H1 (cell line): ENCODE measurements at regions not wholly inside any gene's neighbourhood (a gene's known extent, or its start where the extent isn't known, plus 50 kb on each side); places are given as distances from the start of the nearest gene placed in this dataset.

Source experiments
- CTCF ChIA-PET: fragments of 300-600 bp; sonication (Branson Sonifier 250); formaldehyde crosslinking; loops from one replicate; lab custom pipeline; 2021; ENCODE audit not compliant: partially characterized antibody; lab: Charles Lee
- POLR2A ChIA-PET: fragments of 300-600 bp; sonication (Branson Sonifier 250); formaldehyde crosslinking; loops from one replicate; lab custom pipeline; 2021; ENCODE audit warnings: inconsistent platforms; ENCODE audit not compliant: partially characterized antibody; lab: Charles Lee
- DNase-seq, 2 experiments: peaks; one replicate each; pipeline versions ENCODE4 v3.0.0 to v3.0.0-alpha.2; 2010 to 2022; ENCODE audit warnings: low spot score in 2 of 2, low read depth in 1 of 2, mixed read lengths in 1 of 2
- FAIRE-seq: peaks from 2 replicates; lab custom pipeline; 2011; peaks lifted over from hg19 to GRCh38; lab: Jason Lieb, UNC
- H2AFZ ChIP-seq: 2 replicates; pipeline ENCODE4 v1.8.1; 2012; ENCODE audit warnings: low read length, inconsistent platforms
- H2AK5ac ChIP-seq: 2 replicates; pipeline ENCODE4 v1.6.1; 2013; ENCODE audit warnings: low read depth, low read length
- H2BK120ac ChIP-seq: replicated peaks from 2 replicates; pipeline ENCODE3; 2013; ENCODE audit warnings: low read depth, low read length, inconsistent platforms
- H2BK12ac ChIP-seq: 2 replicates; pipeline ENCODE4 v1.6.1; 2013; ENCODE audit warnings: low read depth, low read length
- H2BK15ac ChIP-seq: 2 replicates; pipeline ENCODE4 v1.6.1; 2013; ENCODE audit warnings: low read length
- H2BK20ac ChIP-seq: 2 replicates; pipeline ENCODE4 v1.6.1; 2013; ENCODE audit warnings: low read length
- H2BK5ac ChIP-seq: 2 replicates; pipeline ENCODE4 v1.6.1; 2013; ENCODE audit warnings: low read depth, low read length
- H3K14ac ChIP-seq: 2 replicates; pipeline ENCODE4 v1.6.1; 2013; ENCODE audit warnings: inconsistent platforms; ENCODE audit not compliant: insufficient read length
- H3K18ac ChIP-seq: 2 replicates; pipeline ENCODE4 v1.6.1; 2013; ENCODE audit warnings: low read length; ENCODE audit errors: extremely low read depth
- H3K23ac ChIP-seq: 2 replicates; pipeline ENCODE4 v1.6.1; 2013; ENCODE audit warnings: inconsistent platforms; ENCODE audit not compliant: insufficient read length
- H3K23me2 ChIP-seq: 2 replicates; pipeline ENCODE4 v1.6.1; 2013; ENCODE audit warnings: low read depth, low read length
- H3K27ac ChIP-seq: 2 replicates; pipeline ENCODE4 v1.6.1; 2011; ENCODE audit warnings: low read depth, low read length, inconsistent platforms
- H3K27me3 ChIP-seq, 4 experiments: replicated peaks in 1 of 4; 1 replicate in 1 of 4; 2 replicates in 3 of 4; pipeline versions ENCODE4 v1.6.1 to v1.8.1; 2011 to 2013; ENCODE audit warnings: low read length in 3 of 4, mild to moderate bottlenecking in 3 of 4, inconsistent platforms in 2 of 4, mixed read lengths in 2 of 4, moderate library complexity in 1 of 4; ENCODE audit not compliant: control insufficient read depth in 3 of 4, insufficient read depth in 3 of 4; ENCODE audit errors: extremely low read depth in 1 of 4
- H3K36me3 ChIP-seq, 4 experiments: 2 replicates each; pipeline versions ENCODE4 v1.6.1 to v1.8.1; 2011 to 2013; ENCODE audit warnings: mild to moderate bottlenecking in 4 of 4, low read length in 3 of 4, moderate library complexity in 2 of 4, control low read depth in 1 of 4, inconsistent platforms in 1 of 4; ENCODE audit not compliant: insufficient read depth in 4 of 4, control insufficient read depth in 2 of 4
- H3K4ac ChIP-seq: replicated peaks from 2 replicates; pipeline ENCODE3; 2013; ENCODE audit warnings: low read length, low read depth, mixed read lengths, inconsistent platforms; ENCODE audit not compliant: insufficient read length
- H3K4me1 ChIP-seq, 4 experiments: replicated peaks in 1 of 4; 1 replicate in 1 of 4; 2 replicates in 3 of 4; pipeline versions ENCODE4 v1.6.1 to v1.8.1; 2011 to 2013; ENCODE audit warnings: low read length in 3 of 4, inconsistent platforms in 2 of 4, mixed read lengths in 1 of 4; ENCODE audit not compliant: insufficient read depth in 4 of 4, control insufficient read depth in 3 of 4
- H3K4me2 ChIP-seq, 2 experiments: 2 replicates each; pipeline versions ENCODE4 v1.6.1 to v1.8.1; 2011 to 2013; ENCODE audit warnings: low read depth in 2 of 2, low read length in 2 of 2, control low read depth in 1 of 2, inconsistent platforms in 1 of 2, mild to moderate bottlenecking in 1 of 2; ENCODE audit not compliant: insufficient read depth in 1 of 2
- H3K4me3 ChIP-seq, 4 experiments: fragments of 200-600, 300-600 bp in 1 of 4; sonication (generic), shearing (Covaris generic), sonication (Bioruptor Twin) in 1 of 4; 2 replicates each; pipeline versions ENCODE4 v1.5.1 to v1.8.1; 2011 to 2016; ENCODE audit warnings: low read length in 4 of 4, low read depth in 3 of 4, control low read depth in 2 of 4, inconsistent platforms in 2 of 4, mild to moderate bottlenecking in 2 of 4, mixed read lengths in 1 of 4, moderate library complexity in 1 of 4; ENCODE audit not compliant: insufficient read depth in 2 of 4; ENCODE audit errors: extremely low read depth in 1 of 4
- H3K56ac ChIP-seq: replicated peaks from 2 replicates; pipeline ENCODE3; 2013; ENCODE audit warnings: low read depth, mild to moderate bottlenecking, mixed read lengths, low read length, inconsistent platforms; ENCODE audit not compliant: insufficient read length
- H3K79me1 ChIP-seq: 2 replicates; pipeline ENCODE4 v1.6.1; 2013; ENCODE audit warnings: low read depth, low read length, control low read depth
- H3K79me2 ChIP-seq, 2 experiments: 2 replicates each; pipeline versions ENCODE4 v1.6.1 to v1.8.1; 2012 to 2013; ENCODE audit warnings: low read length in 2 of 2, mild to moderate bottlenecking in 2 of 2, inconsistent platforms in 1 of 2; ENCODE audit not compliant: insufficient read depth in 2 of 2, control insufficient read depth in 1 of 2
- H3K9ac ChIP-seq, 4 experiments: replicated peaks in 1 of 4; 1 replicate in 1 of 4; 2 replicates in 3 of 4; pipeline versions ENCODE4 v1.6.1 to v1.8.1; 2011 to 2013; ENCODE audit warnings: low read depth in 3 of 4, low read length in 3 of 4, control low read depth in 2 of 4, mild to moderate bottlenecking in 2 of 4, moderate library complexity in 2 of 4, inconsistent platforms in 1 of 4; ENCODE audit errors: extremely low read depth in 1 of 4
- H3K9me3 ChIP-seq, 2 experiments: 2 replicates each; pipeline versions ENCODE4 v1.6.1 to v1.8.1; 2012 to 2013; ENCODE audit warnings: mild to moderate bottlenecking in 2 of 2, moderate library complexity in 2 of 2, control low read depth in 1 of 2, inconsistent platforms in 1 of 2, low read depth in 1 of 2, low read length in 1 of 2, mixed read lengths in 1 of 2; ENCODE audit not compliant: insufficient read depth in 2 of 2
- H4K20me1 ChIP-seq, 2 experiments: replicated peaks in 1 of 2; 2 replicates each; pipeline versions ENCODE3 to v1.8.1; 2011 to 2013; ENCODE audit warnings: inconsistent platforms in 2 of 2, low read length in 2 of 2, mild to moderate bottlenecking in 1 of 2; ENCODE audit not compliant: insufficient read depth in 2 of 2, control insufficient read depth in 1 of 2
- H4K5ac ChIP-seq: 2 replicates; pipeline ENCODE4 v1.6.1; 2013; ENCODE audit warnings: low read length, low read depth, mixed read lengths, inconsistent platforms; ENCODE audit not compliant: insufficient read length
- H4K8ac ChIP-seq: 2 replicates; pipeline ENCODE4 v1.8.0; 2013; ENCODE audit warnings: mild to moderate bottlenecking, moderate library complexity, low read length, inconsistent platforms; ENCODE audit not compliant: insufficient read depth; ENCODE audit errors: extremely low read depth
- H4K91ac ChIP-seq: replicated peaks from 2 replicates; pipeline ENCODE3; 2013; ENCODE audit warnings: low read length, mixed read lengths, inconsistent platforms; ENCODE audit not compliant: insufficient read length
- CREB1 ChIP-seq: IDR thresholded peaks from 2 replicates; pipeline ENCODE4 v1.6.1; 2012; ENCODE audit warnings: inconsistent platforms
- EP300 ChIP-seq, 2 experiments: IDR thresholded peaks; 1 replicate in 1 of 2; 2 replicates in 1 of 2; pipeline ENCODE4 v1.6.1; 2011 to 2012; ENCODE audit warnings: low read depth in 2 of 2, low read length in 2 of 2, mild to moderate bottlenecking in 2 of 2, borderline replicate concordance in 1 of 2, inconsistent platforms in 1 of 2, moderate library complexity in 1 of 2
- HDAC2 ChIP-seq, 2 experiments: fragments of 300-600 bp in 1 of 2; sonication (generic) in 1 of 2; IDR thresholded peaks; 2 replicates each; pipeline ENCODE4 v1.6.1; 2011 to 2012; ENCODE audit warnings: low read depth in 2 of 2, low read length in 2 of 2, mild to moderate bottlenecking in 2 of 2, moderate library complexity in 2 of 2, borderline replicate concordance in 1 of 2, inconsistent platforms in 1 of 2
- KDM5A ChIP-seq: fragments of 200-600 bp; IDR thresholded peaks from 2 replicates; pipeline ENCODE4 v1.7.1; 2012; ENCODE audit warnings: mild to moderate bottlenecking, low read length, inconsistent platforms, mixed read lengths
- MAFK ChIP-seq: IDR thresholded peaks from 2 replicates; pipeline ENCODE4 v1.6.1; 2012; ENCODE audit warnings: low read depth, mild to moderate bottlenecking, improper control_type of control experiment, low read length
- NRF1 ChIP-seq: IDR thresholded peaks from 2 replicates; pipeline ENCODE4 v1.6.1; 2011; ENCODE audit warnings: mild to moderate bottlenecking, low read depth, low read length, improper control_type of control experiment
- RAD21 ChIP-seq, 2 experiments: IDR thresholded peaks in 1 of 2; conservative IDR thresholded peaks in 1 of 2; 2 replicates each; pipeline ENCODE4 v1.6.1; 2011; ENCODE audit warnings: low read depth in 2 of 2, low read length in 2 of 2, improper control_type of control experiment in 1 of 2, inconsistent platforms in 1 of 2, mild to moderate bottlenecking in 1 of 2, moderate library complexity in 1 of 2
- SAP30 ChIP-seq: fragments of 300-600 bp; sonication (generic); IDR thresholded peaks from 2 replicates; pipeline ENCODE4 v1.7.1; 2012; ENCODE audit warnings: low read length, moderate library complexity, mild to moderate bottlenecking, inconsistent platforms; ENCODE audit not compliant: insufficient read depth, insufficient replicate concordance
- SRF ChIP-seq: IDR thresholded peaks from 2 replicates; pipeline ENCODE4 v1.6.1; 2011; ENCODE audit warnings: mild to moderate bottlenecking, low read depth, low read length, moderate library complexity
- TAF7 ChIP-seq: optimal IDR thresholded peaks from 2 replicates; pipeline ENCODE3; 2011; ENCODE audit warnings: low read depth, mild to moderate bottlenecking, inconsistent platforms, low read length, moderate library complexity, borderline replicate concordance
- TEAD4 ChIP-seq: IDR thresholded peaks from 2 replicates; pipeline ENCODE4 v1.6.1; 2012; ENCODE audit warnings: low read depth, low read length, inconsistent platforms, mixed read lengths
- ZNF274 ChIP-seq: IDR thresholded peaks from 2 replicates; pipeline ENCODE4 v1.7.0; 2012; ENCODE audit warnings: low read length, borderline replicate concordance; ENCODE audit errors: extremely low read depth
- WGBS, 2 experiments: shearing (Covaris generic) in 1 of 2; methylation state at CpG; one replicate each; pipeline versions ENCODE4 v1.1.6 to v1.1.7; 2013 to 2015; ENCODE audit warnings: low lambda C conversion rate in 2 of 2, mixed read lengths in 2 of 2, inconsistent platforms in 1 of 2, low coverage in 1 of 2, missing lambda C conversion rate in 1 of 2; ENCODE audit not compliant: insufficient replicate concordance in 2 of 2, insufficient coverage in 1 of 2, insufficient read length in 1 of 2; ENCODE audit errors: extremely low coverage in 1 of 2, missing lambda C conversion rate in 1 of 2; 5-methylcytosine and 5-hydroxymethylcytosine counted together
- TF ChIP-seq, protein P1 (sequence below): IDR thresholded peaks from 2 replicates; pipeline ENCODE4 v1.6.1; 2012; ENCODE audit warnings: inconsistent platforms

GRCh38 chrY:20042993-20043392 is 298.5 kb upstream of the KDM5D start:
- Histone ChIP-seq H3K79me1 (no peaks in the 10 kb centered on the region), H3K56ac (no peak overlapping the region), H3K4ac (no peak overlapping the region), H2AFZ (no peak overlapping the region), H4K5ac (no peak overlapping the region), H3K36me3 (no peaks in the 10 kb centered on the region), H3K9ac (no peak overlapping the region), H2BK5ac (no peak overlapping the region), H2BK12ac (no peak overlapping the region), H3K23me2 (no peaks in the 10 kb centered on the region), H3K23ac (no peak overlapping the region), H4K20me1 (no peaks in the 10 kb centered on the region), H4K8ac (no peak overlapping the region), H3K4me2 (no peak overlapping the region), H2AK5ac (no peak overlapping the region), H4K91ac (no peak overlapping the region), H3K79me2 (no peaks in the 10 kb centered on the region), H2BK15ac (no peak overlapping the region), H3K9me3 (peaks cover 2 to 24% of the 10 kb centered on the region in 2 experiments; a peak in 2 of 4 replicates), H2BK20ac (no peak overlapping the region), H3K18ac (no peak overlapping the region), H3K27me3 (no peaks in the 10 kb centered on the region), H3K4me3 (no peak overlapping the region), H3K14ac (no peak overlapping the region), H2BK120ac (no peak overlapping the region), H3K27ac (no peak overlapping the region), H3K4me1 (no peaks in the 10 kb centered on the region)
- no peak for FAIRE-seq
- no peak for DNase-seq
- WGBS, 2 experiments, result 80% methylated on average over 1 of the region's 2 CpGs; no CpG with 5 or more reads in 1 of the 2 experiments
- ChIA-PET POLR2A (no interaction called here), CTCF (no interaction called here)
- TF ChIP-seq TEAD4, result no peak
- no peak for TF ChIP-seq MAFK
- TF ChIP-seq SAP30, result no peak
- no peak for TF ChIP-seq HDAC2 (IDR thresholded peaks at IDR 0.05; ENCODE audit: borderline replicate concordance in 1 of 2, low read depth in 2 of 2, low read length in 2 of 2)
- no peak for TF ChIP-seq NRF1
- TF ChIP-seq ZNF274, result no peak
- TF ChIP-seq, protein P1, sequence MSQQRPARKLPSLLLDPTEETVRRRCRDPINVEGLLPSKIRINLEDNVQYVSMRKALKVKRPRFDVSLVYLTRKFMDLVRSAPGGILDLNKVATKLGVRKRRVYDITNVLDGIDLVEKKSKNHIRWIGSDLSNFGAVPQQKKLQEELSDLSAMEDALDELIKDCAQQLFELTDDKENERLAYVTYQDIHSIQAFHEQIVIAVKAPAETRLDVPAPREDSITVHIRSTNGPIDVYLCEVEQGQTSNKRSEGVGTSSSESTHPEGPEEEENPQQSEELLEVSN, result no peak
- no peak for TF ChIP-seq RAD21 (IDR thresholded peaks at IDR 0.05 in 1 of 2, conservative IDR thresholded peaks at IDR 0.05 in 1 of 2; ENCODE audit: low read depth in 2 of 2, low read length in 2 of 2)
- no peak for TF ChIP-seq TAF7
- TF ChIP-seq SRF, result no peak
- TF ChIP-seq EP300 (IDR thresholded peaks at IDR 0.05; ENCODE audit: borderline replicate concordance in 1 of 2, low read depth in 2 of 2, low read length in 2 of 2), result no peak
- TF ChIP-seq CREB1, result no peak
- TF ChIP-seq KDM5A, result no peak
